H9 (cell line): ENCODE measurements at regions not wholly inside any gene's neighbourhood (a gene's known extent, or its start where the extent isn't known, plus 50 kb on each side); places are given as distances from the start of the nearest gene placed in this dataset.
A peak's percentile ranks its signal among the peaks of the same experiment; 100 is the strongest.

ENCODE experiments used
- DNase-seq: peaks from one replicate; pipeline ENCODE4 v3.0.0-alpha.2; 2017
- H2AFZ ChIP-seq: one replicate; pipeline ENCODE4 v1.6.1; 2013; ENCODE audit warnings: mild to moderate bottlenecking, low read length, control low read depth, moderate library complexity
- H2AK5ac ChIP-seq: 2 replicates; pipeline ENCODE4 v1.6.1; 2013; ENCODE audit warnings: low read length, control low read depth, mixed read lengths; ENCODE audit not compliant: insufficient read length
- H2BK120ac ChIP-seq: one replicate; pipeline ENCODE4 v1.6.1; 2013; ENCODE audit warnings: low read depth, mild to moderate bottlenecking, low read length, control low read depth, inconsistent platforms; ENCODE audit not compliant: poor library complexity, severe bottlenecking
- H2BK12ac ChIP-seq: 2 replicates; pipeline ENCODE4 v1.6.1; 2013; ENCODE audit warnings: low read length, control low read depth, mixed read lengths, low read depth; ENCODE audit not compliant: insufficient read length
- H2BK15ac ChIP-seq: 2 replicates; pipeline ENCODE4 v1.6.1; 2013; ENCODE audit warnings: low read depth, low read length, control low read depth
- H2BK20ac ChIP-seq: one replicate; pipeline ENCODE4 v1.6.1; 2013; ENCODE audit warnings: low read depth, mild to moderate bottlenecking, low read length, control low read depth, inconsistent platforms; ENCODE audit not compliant: poor library complexity, severe bottlenecking
- H2BK5ac ChIP-seq: 2 replicates; pipeline ENCODE4 v1.6.1; 2013; ENCODE audit warnings: low read length, control low read depth, mixed read lengths; ENCODE audit not compliant: insufficient read length
- H3K14ac ChIP-seq: 2 replicates; pipeline ENCODE4 v1.6.1; 2013; ENCODE audit warnings: low read length, control low read depth; ENCODE audit not compliant: insufficient read depth
- H3K18ac ChIP-seq: 2 replicates; pipeline ENCODE4 v1.6.1; 2013; ENCODE audit warnings: low read depth, mild to moderate bottlenecking, mixed read lengths, low read length, control low read depth; ENCODE audit not compliant: insufficient read length
- H3K23ac ChIP-seq: 2 replicates; pipeline ENCODE4 v1.6.1; 2013; ENCODE audit warnings: low read length, control low read depth, mixed read lengths, low read depth; ENCODE audit not compliant: insufficient read length
- H3K23me2 ChIP-seq: 2 replicates; pipeline ENCODE4 v1.6.1; 2013; ENCODE audit warnings: low read depth, mild to moderate bottlenecking, mixed read lengths, low read length, control low read depth; ENCODE audit not compliant: insufficient read length, poor library complexity, severe bottlenecking
- H3K27ac ChIP-seq: 2 replicates; pipeline ENCODE4 v1.5.1; 2013; ENCODE audit warnings: low read length, control low read depth, mixed read lengths, low read depth; ENCODE audit not compliant: insufficient read length
- H3K27me3 ChIP-seq: 2 replicates; pipeline ENCODE4 v1.6.1; 2013; ENCODE audit warnings: low read length, control low read depth, inconsistent platforms; ENCODE audit not compliant: insufficient read depth
- H3K4ac ChIP-seq: 2 replicates; pipeline ENCODE4 v1.6.1; 2013; ENCODE audit warnings: low read depth, mild to moderate bottlenecking, control low read depth, inconsistent platforms, low read length, moderate library complexity
- H3K4me1 ChIP-seq: 2 replicates; pipeline ENCODE4 v1.6.1; 2013; ENCODE audit warnings: low read length, control low read depth, inconsistent platforms; ENCODE audit not compliant: insufficient read depth
- H3K4me2 ChIP-seq: 2 replicates; pipeline ENCODE4 v1.6.1; 2013; ENCODE audit warnings: low read length, control low read depth, mixed read lengths; ENCODE audit not compliant: insufficient read length, insufficient read depth
- H3K56ac ChIP-seq: 2 replicates; pipeline ENCODE4 v1.6.1; 2013; ENCODE audit warnings: low read depth, mild to moderate bottlenecking, mixed read lengths, low read length, control low read depth; ENCODE audit not compliant: insufficient read length
- H3K79me1 ChIP-seq: 2 replicates; pipeline ENCODE4 v1.6.1; 2013; ENCODE audit warnings: low read depth, mild to moderate bottlenecking, moderate library complexity, low read length, control low read depth, inconsistent platforms; ENCODE audit not compliant: insufficient read depth, poor library complexity, severe bottlenecking
- H3K79me2 ChIP-seq: 2 replicates; pipeline ENCODE4 v1.6.1; 2013; ENCODE audit warnings: low read length, control low read depth, inconsistent platforms; ENCODE audit not compliant: insufficient read depth
- H3K9ac ChIP-seq: 2 replicates; pipeline ENCODE4 v1.6.1; 2013; ENCODE audit warnings: low read length, control low read depth, mixed read lengths; ENCODE audit not compliant: insufficient read length; ENCODE audit errors: extremely low read depth
- H3K9me3 ChIP-seq: one replicate; pipeline ENCODE4 v1.6.1; 2013; ENCODE audit warnings: low read depth, low read length, inconsistent platforms; ENCODE audit not compliant: control insufficient read depth
- H3T11ph ChIP-seq: one replicate; pipeline ENCODE4 v1.6.1; 2013; ENCODE audit warnings: mild to moderate bottlenecking, low read length, control low read depth, inconsistent platforms
- H4K20me1 ChIP-seq: one replicate; pipeline ENCODE4 v1.6.1; 2013; ENCODE audit not compliant: control insufficient read depth, insufficient read length, insufficient read depth
- H4K5ac ChIP-seq: 2 replicates; pipeline ENCODE4 v1.6.1; 2013; ENCODE audit warnings: low read depth, mild to moderate bottlenecking, mixed read lengths, low read length, control low read depth; ENCODE audit not compliant: insufficient read length
- H4K8ac ChIP-seq: replicated peaks from 2 replicates; pipeline ENCODE4 v1.6.1; 2013; ENCODE audit warnings: low read length, control low read depth, mixed read lengths, low read depth; ENCODE audit not compliant: insufficient read length
- H4K91ac ChIP-seq: 2 replicates; pipeline ENCODE4 v1.6.1; 2013; ENCODE audit warnings: low read depth, mild to moderate bottlenecking, moderate library complexity, mixed read lengths, low read length, control low read depth; ENCODE audit not compliant: insufficient read length
- H3K27ac Mint-ChIP-seq, 3 experiments: 2 replicates in 2 of 3; 3 replicates in 1 of 3; pipeline ENCODE4 v1.8.0; 2020 to 2021; ENCODE audit warnings: mixed read lengths in 3 of 3, mild to moderate bottlenecking in 1 of 3, moderate library complexity in 1 of 3
- H3K27me3 Mint-ChIP-seq: 2 replicates; pipeline ENCODE4 v1.8.0; 2021; ENCODE audit warnings: low read depth, mild to moderate bottlenecking, moderate library complexity, mixed read lengths
- H3K36me3 Mint-ChIP-seq, 3 experiments: 2 replicates in 2 of 3; 3 replicates in 1 of 3; pipeline ENCODE4 v1.8.0; 2020 to 2021; ENCODE audit warnings: low read depth in 3 of 3, mixed read lengths in 3 of 3; ENCODE audit not compliant: insufficient read depth in 1 of 3
- H3K4me1 Mint-ChIP-seq, 2 experiments: 2 replicates each; pipeline ENCODE4 v1.8.0; 2020; ENCODE audit warnings: mixed read lengths in 2 of 2
- H3K4me3 Mint-ChIP-seq, 2 experiments: 2 replicates in 1 of 2; 3 replicates in 1 of 2; pipeline ENCODE4 v1.8.0; 2020 to 2021; ENCODE audit warnings: mild to moderate bottlenecking in 2 of 2, mixed read lengths in 2 of 2, moderate library complexity in 1 of 2
- H3K9me3 Mint-ChIP-seq, 2 experiments: 2 replicates in 1 of 2; 3 replicates in 1 of 2; pipeline ENCODE4 v1.8.0; 2020; ENCODE audit warnings: mild to moderate bottlenecking in 2 of 2, mixed read lengths in 2 of 2, moderate library complexity in 1 of 2
- CTCF ChIP-seq: fragments of 200-600 bp; sonication (generic); conservative IDR thresholded peaks from 3 replicates; pipeline ENCODE4 v1.8.0; 2021; ENCODE audit warnings: antibody characterized with exemption, mild to moderate bottlenecking
- WGBS: extraction: QIAGEN DNeasy Blood & Tissue Kit; methylation state at CpG from one replicate; pipeline ENCODE4 v1.1.7; 2013; ENCODE audit warnings: missing lambda C conversion rate, low lambda C conversion rate, mixed read lengths; ENCODE audit not compliant: insufficient read length; ENCODE audit errors: extremely low coverage; 5-methylcytosine and 5-hydroxymethylcytosine counted together

GRCh38 chr9:94029932-94030317, 54.3 kb upstream of the PTPDC1 start:
- Mint-ChIP-seq H3K9me3 (peaks cover 30 to 41% of the 10 kb centered on the region in 2 experiments), H3K27ac (no peak overlapping the region; a peak in 1 of 7 replicates), H3K4me3 (peak overlapping the region; percentile 93 to 99), H3K27me3 (peaks cover 29% of the 10 kb centered on the region), H3K36me3 (peaks cover 10 to 27% (median 17%) of the 10 kb centered on the region in 3 experiments), H3K4me1 (peaks cover 7 to 14% of the 10 kb centered on the region in 2 experiments)
- DNase-seq: no peak
- H3K9ac ChIP-seq: peak overlapping the region; percentile 64
- no peak overlapping the region for H3K27ac ChIP-seq
- no peaks in the 10 kb centered on the region for H3K79me2 ChIP-seq
- H3K9me3 ChIP-seq: no peaks in the 10 kb centered on the region
- H3K23ac ChIP-seq: no peak overlapping the region
- no peak overlapping the region for H2BK120ac ChIP-seq
- H3K23me2 ChIP-seq: peaks cover 9% of the 10 kb centered on the region
- H2AK5ac ChIP-seq: no peak overlapping the region
- no peak overlapping the region for H2BK15ac ChIP-seq
- H3K14ac ChIP-seq: peak overlapping the region; percentile 86; the same call in 1 of the 2 replicates
- H3K4me1 ChIP-seq: no peaks in the 10 kb centered on the region
- WGBS: no CpG with 5 or more reads among the region's 6 CpGs
- no peak overlapping the region for H3T11ph ChIP-seq
- no peak overlapping the region for H2BK5ac ChIP-seq
- peaks cover 3% of the 10 kb centered on the region; the same call in 1 of the 2 replicates for H3K27me3 ChIP-seq
- H2BK20ac ChIP-seq: no peak overlapping the region
- no peak overlapping the region for H3K56ac ChIP-seq
- H4K8ac ChIP-seq: no peak overlapping the region
- H2BK12ac ChIP-seq: no peak overlapping the region
- peak overlapping the region; percentile 83 for H3K18ac ChIP-seq
- H3K79me1 ChIP-seq: no peaks in the 10 kb centered on the region
- H3K4me2 ChIP-seq: peak overlapping the region; percentile 65
- H4K20me1 ChIP-seq: no peaks in the 10 kb centered on the region
- no peak overlapping the region for H4K5ac ChIP-seq
- no peak overlapping the region for H3K4ac ChIP-seq
- no peak overlapping the region for H2AFZ ChIP-seq
- H4K91ac ChIP-seq: no peak overlapping the region
- TF ChIP-seq CTCF: no peak
